Panc1 (cell line): ENCODE measurements at regions not wholly inside any gene's neighbourhood (a gene's known extent, or its start where the extent isn't known, plus 50 kb on each side); places are given as distances from the start of the nearest gene placed in this dataset.

Experiments
- ATAC-seq: fragments of 200-7000 bp; cut with Tn5 transposase; 2 replicates; pipeline ENCODE4 v1.9.1; 2020; ENCODE audit warnings: mild to moderate bottlenecking, moderate library complexity
- BruUV-seq: library from RNA; stranded (reverse); fragments of 400-500 nt; replicated peaks from 2 replicates; lab custom pipeline; 2021; lab: Mats Ljungman, UMichigan
- CTCF ChIA-PET: fragments of 300-600 bp; sonication (Branson Sonifier 250); formaldehyde crosslinking; loops from one replicate; lab custom pipeline; 2022; ENCODE audit warnings: antibody characterized with exemption; lab: Charles Lee
- POLR2A ChIA-PET: fragments of 300-600 bp; sonication (Branson Sonifier 250); formaldehyde crosslinking; loops from one replicate; lab custom pipeline; 2022; ENCODE audit warnings: antibody characterized with exemption; lab: Charles Lee
- DNase-seq: peaks from one replicate; pipeline ENCODE4 v3.0.0-alpha.2; 2010; ENCODE audit warnings: low read depth, low spot score
- H3K27ac ChIP-seq: 2 replicates; pipeline ENCODE4 v1.5.1; 2011; ENCODE audit warnings: mild to moderate bottlenecking, low read length, inconsistent platforms
- H3K27me3 ChIP-seq: fragments of 200-500 bp; sonication (Bioruptor generic); 2 replicates; pipeline ENCODE4 v1.6.0; 2014; ENCODE audit warnings: low read length, inconsistent platforms; ENCODE audit not compliant: control insufficient read depth, insufficient read depth
- H3K36me3 ChIP-seq: fragments of 200-500 bp; sonication (Bioruptor generic); 2 replicates; pipeline ENCODE4 v1.5.1; 2014; ENCODE audit warnings: inconsistent platforms, mild to moderate bottlenecking, low read length, moderate library complexity; ENCODE audit not compliant: control insufficient read depth, insufficient read depth
- H3K4me1 ChIP-seq: 2 replicates; pipeline ENCODE4 v1.5.1; 2011; ENCODE audit warnings: inconsistent platforms, mild to moderate bottlenecking, low read length, moderate library complexity; ENCODE audit not compliant: control insufficient read depth, insufficient read depth
- H3K4me3 ChIP-seq, 2 experiments: 2 replicates each; pipeline ENCODE4 v1.5.1; 2011 to 2012; ENCODE audit warnings: low read depth in 2 of 2, low read length in 2 of 2, mild to moderate bottlenecking in 2 of 2, inconsistent platforms in 1 of 2, moderate library complexity in 1 of 2
- H3K9me3 ChIP-seq: fragments of 200-500 bp; sonication (Bioruptor generic); 2 replicates; pipeline ENCODE4 v1.5.1; 2014; ENCODE audit warnings: low read depth, mild to moderate bottlenecking, inconsistent platforms, low read length, moderate library complexity; ENCODE audit not compliant: control insufficient read depth, insufficient read depth
- CTCF ChIP-seq: fragments of 450-650 bp; IDR thresholded peaks from 2 replicates; pipeline ENCODE4 v1.5.1; 2017; ENCODE audit warnings: mild to moderate bottlenecking
- POLR2AphosphoS5 ChIP-seq: IDR thresholded peaks from 2 replicates; pipeline ENCODE4 v1.6.1; 2012; ENCODE audit warnings: mild to moderate bottlenecking, low read depth, low read length, moderate library complexity
- SIN3A ChIP-seq: IDR thresholded peaks from 2 replicates; pipeline ENCODE4 v1.6.1; 2012; ENCODE audit warnings: low read depth, mild to moderate bottlenecking, low read length, moderate library complexity, borderline replicate concordance; ENCODE audit not compliant: insufficient read depth
- TCF7L2 ChIP-seq: IDR thresholded peaks from 2 replicates; pipeline ENCODE4 v1.6.1; 2011; ENCODE audit warnings: mild to moderate bottlenecking, low read depth, low read length, inconsistent platforms
- in situ Hi-C: cut with HindIII; loops from 2 replicates; pipeline ENCODE4 v1.10.0; 2016; ENCODE audit warnings: low sequenced_read_pairs, low pct_unique_long_range_greater_than_20kb
- intact Hi-C: fragments of 100-400 bp; cut with micrococcal nuclease; formaldehyde crosslinking; loops from one replicate; pipeline ENCODE4 v1.10.0; 2022; ENCODE audit not compliant: unreplicated experiment
- TF ChIP-seq, protein P1 (sequence below), 2 experiments: IDR thresholded peaks; 2 replicates each; pipeline ENCODE4 v1.6.1; 2011 to 2012; ENCODE audit warnings: low read depth in 2 of 2, control low read depth in 1 of 2, low read length in 1 of 2, mild to moderate bottlenecking in 1 of 2, moderate library complexity in 1 of 2; ENCODE audit not compliant: insufficient read depth in 1 of 2

GRCh38 chr22:34804091-34804490 lies 261.9 kb upstream of the ISX start:
- TF ChIP-seq, protein P1, sequence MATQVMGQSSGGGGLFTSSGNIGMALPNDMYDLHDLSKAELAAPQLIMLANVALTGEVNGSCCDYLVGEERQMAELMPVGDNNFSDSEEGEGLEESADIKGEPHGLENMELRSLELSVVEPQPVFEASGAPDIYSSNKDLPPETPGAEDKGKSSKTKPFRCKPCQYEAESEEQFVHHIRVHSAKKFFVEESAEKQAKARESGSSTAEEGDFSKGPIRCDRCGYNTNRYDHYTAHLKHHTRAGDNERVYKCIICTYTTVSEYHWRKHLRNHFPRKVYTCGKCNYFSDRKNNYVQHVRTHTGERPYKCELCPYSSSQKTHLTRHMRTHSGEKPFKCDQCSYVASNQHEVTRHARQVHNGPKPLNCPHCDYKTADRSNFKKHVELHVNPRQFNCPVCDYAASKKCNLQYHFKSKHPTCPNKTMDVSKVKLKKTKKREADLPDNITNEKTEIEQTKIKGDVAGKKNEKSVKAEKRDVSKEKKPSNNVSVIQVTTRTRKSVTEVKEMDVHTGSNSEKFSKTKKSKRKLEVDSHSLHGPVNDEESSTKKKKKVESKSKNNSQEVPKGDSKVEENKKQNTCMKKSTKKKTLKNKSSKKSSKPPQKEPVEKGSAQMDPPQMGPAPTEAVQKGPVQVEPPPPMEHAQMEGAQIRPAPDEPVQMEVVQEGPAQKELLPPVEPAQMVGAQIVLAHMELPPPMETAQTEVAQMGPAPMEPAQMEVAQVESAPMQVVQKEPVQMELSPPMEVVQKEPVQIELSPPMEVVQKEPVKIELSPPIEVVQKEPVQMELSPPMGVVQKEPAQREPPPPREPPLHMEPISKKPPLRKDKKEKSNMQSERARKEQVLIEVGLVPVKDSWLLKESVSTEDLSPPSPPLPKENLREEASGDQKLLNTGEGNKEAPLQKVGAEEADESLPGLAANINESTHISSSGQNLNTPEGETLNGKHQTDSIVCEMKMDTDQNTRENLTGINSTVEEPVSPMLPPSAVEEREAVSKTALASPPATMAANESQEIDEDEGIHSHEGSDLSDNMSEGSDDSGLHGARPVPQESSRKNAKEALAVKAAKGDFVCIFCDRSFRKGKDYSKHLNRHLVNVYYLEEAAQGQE (IDR thresholded peaks at IDR 0.05; ENCODE audit: insufficient read depth in 1 of 2, low read depth in 2 of 2, low read length in 1 of 2) = no peak
- no peak for TF ChIP-seq POLR2AphosphoS5
- no peak for TF ChIP-seq CTCF
- TF ChIP-seq SIN3A = no peak
- TF ChIP-seq TCF7L2 = no peak
- CTCF ChIA-PET = no interaction called here
- BruUV-seq = no TSS peak
- no peak overlapping the region for H3K4me3 ChIP-seq
- H3K27ac ChIP-seq = no peak overlapping the region
- H3K36me3 ChIP-seq = no peaks in the 10 kb centered on the region
- intact Hi-C loops (no loop called here), in situ Hi-C loops (no loop called here)
- no peak for ATAC-seq
- DNase-seq = no peak
- no peaks in the 10 kb centered on the region for H3K9me3 ChIP-seq
- no peaks in the 10 kb centered on the region for H3K27me3 ChIP-seq
- no peaks in the 10 kb centered on the region for H3K4me1 ChIP-seq
- POLR2A ChIA-PET = no interaction called here

DNA sequence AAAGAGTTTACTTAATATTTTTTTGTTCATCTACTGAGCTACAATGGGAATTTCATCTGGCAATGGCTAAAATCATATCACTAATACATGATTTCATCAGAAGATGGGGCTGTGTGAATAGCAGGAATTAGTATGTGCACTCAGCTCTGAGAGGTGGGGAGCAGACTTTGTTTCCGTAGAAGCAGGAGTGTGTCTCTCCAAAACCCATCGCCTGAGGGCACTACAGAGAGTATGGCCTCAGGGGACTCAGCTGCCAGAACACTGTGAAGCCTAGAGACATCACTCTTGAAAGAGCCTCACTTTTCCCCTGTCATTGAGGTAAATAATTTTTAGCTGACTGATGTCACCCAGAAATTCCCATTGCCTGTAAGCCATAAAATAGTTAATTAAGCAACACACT lies 261.4 kb upstream of the ISX start:
- intact Hi-C loops (no loop called here), in situ Hi-C loops (no loop called here)
- TF ChIP-seq CTCF (no peak), TCF7L2 (no peak), SIN3A (no peak), POLR2AphosphoS5 (no peak)
- TF ChIP-seq, protein P1 (IDR thresholded peaks at IDR 0.05; ENCODE audit: insufficient read depth in 1 of 2, low read depth in 2 of 2, low read length in 1 of 2) = no peak
- BruUV-seq = no TSS peak
- POLR2A ChIA-PET = no interaction called here
- H3K27me3 ChIP-seq = no peaks in the 10 kb centered on the region
- H3K4me3 ChIP-seq = no peak overlapping the region
- CTCF ChIA-PET = no interaction called here
- ATAC-seq (no peak), DNase-seq (no peak)
- no peaks in the 10 kb centered on the region for H3K4me1 ChIP-seq
- H3K27ac ChIP-seq = no peak overlapping the region
- H3K36me3 ChIP-seq = no peaks in the 10 kb centered on the region
- H3K9me3 ChIP-seq = no peaks in the 10 kb centered on the region
